GM12892 (cell line): ENCODE measurements at regions not wholly inside any gene's neighbourhood (a gene's known extent, or its start where the extent isn't known, plus 50 kb on each side); places are given as distances from the start of the nearest gene placed in this dataset.

Source experiments
- POLR2A ChIP-seq: IDR thresholded peaks from 2 replicates; pipeline ENCODE4 v1.6.1; 2011; ENCODE audit warnings: low read depth, low read length, control low read depth
- POLR2AphosphoS5 ChIP-seq: IDR thresholded peaks from 2 replicates; pipeline ENCODE4 v1.6.1; 2011; ENCODE audit warnings: low read depth, low read length, control low read depth
- TAF1 ChIP-seq: IDR thresholded peaks from 2 replicates; pipeline ENCODE4 v1.6.1; 2011; ENCODE audit warnings: low read depth, mild to moderate bottlenecking, control low read depth, low read length, borderline replicate concordance

- TF ChIP-seq TAF1 (no peak), POLR2AphosphoS5 (no peak), POLR2A (no peak)
Measured at GRCh38 chr6:67818322-67818721, 816.8 kb upstream of the ADGRB3 start.
